Body of pancreas (tissue), 4 donors: ENCODE measurements at regions not wholly inside any gene's neighbourhood (a gene's known extent, or its start where the extent isn't known, plus 50 kb on each side); places are given as distances from the start of the nearest gene placed in this dataset.

ENCODE experiments used
- POLR2A ChIP-seq, 3 donors: fragments of 450-650 bp; IDR thresholded peaks; one replicate each; pipeline ENCODE4 v1.6.1; 2016; ENCODE audit warnings: antibody characterized with exemption in 3 of 3, mild to moderate bottlenecking in 2 of 3
- TF ChIP-seq, protein P1 (sequence below), 7 experiments: fragments of 450-650 bp in 4 of 7; fragments of 200-600 bp in 3 of 7; sonication (generic) in 3 of 7; IDR thresholded peaks; one replicate each; pipeline ENCODE4 v1.5.1; 2016 to 2019; ENCODE audit warnings: antibody characterized with exemption in 7 of 7

- TF ChIP-seq, protein P1, sequence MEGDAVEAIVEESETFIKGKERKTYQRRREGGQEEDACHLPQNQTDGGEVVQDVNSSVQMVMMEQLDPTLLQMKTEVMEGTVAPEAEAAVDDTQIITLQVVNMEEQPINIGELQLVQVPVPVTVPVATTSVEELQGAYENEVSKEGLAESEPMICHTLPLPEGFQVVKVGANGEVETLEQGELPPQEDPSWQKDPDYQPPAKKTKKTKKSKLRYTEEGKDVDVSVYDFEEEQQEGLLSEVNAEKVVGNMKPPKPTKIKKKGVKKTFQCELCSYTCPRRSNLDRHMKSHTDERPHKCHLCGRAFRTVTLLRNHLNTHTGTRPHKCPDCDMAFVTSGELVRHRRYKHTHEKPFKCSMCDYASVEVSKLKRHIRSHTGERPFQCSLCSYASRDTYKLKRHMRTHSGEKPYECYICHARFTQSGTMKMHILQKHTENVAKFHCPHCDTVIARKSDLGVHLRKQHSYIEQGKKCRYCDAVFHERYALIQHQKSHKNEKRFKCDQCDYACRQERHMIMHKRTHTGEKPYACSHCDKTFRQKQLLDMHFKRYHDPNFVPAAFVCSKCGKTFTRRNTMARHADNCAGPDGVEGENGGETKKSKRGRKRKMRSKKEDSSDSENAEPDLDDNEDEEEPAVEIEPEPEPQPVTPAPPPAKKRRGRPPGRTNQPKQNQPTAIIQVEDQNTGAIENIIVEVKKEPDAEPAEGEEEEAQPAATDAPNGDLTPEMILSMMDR (IDR thresholded peaks at IDR 0.05) = no peak
- no peak for TF ChIP-seq POLR2A (IDR thresholded peaks at IDR 0.05)
These were observed 569.7 kb upstream of the MARCKS start for GRCh38 chr6:113287396-113287795.
